HepG2 (cell line): ENCODE measurements at regions not wholly inside any gene's neighbourhood (a gene's known extent, or its start where the extent isn't known, plus 50 kb on each side); places are given as distances from the start of the nearest gene placed in this dataset.

Source experiments
- BCL3 ChIP-seq: sonication (generic); formaldehyde crosslinking; IDR thresholded peaks from 2 replicates; pipeline ENCODE4 v1.5.1; 2020; ENCODE audit warnings: mild to moderate bottlenecking, missing genetic modification reagents, moderate library complexity
- CTCF ChIP-seq: sonication (generic); formaldehyde crosslinking; IDR thresholded peaks from 2 replicates; pipeline ENCODE4 v1.5.0; 2020; ENCODE audit warnings: mild to moderate bottlenecking, missing genetic modification reagents, moderate library complexity
- FOXP1 ChIP-seq, 2 experiments: fragments of 450-650 bp in 1 of 2; IDR thresholded peaks; 2 replicates each; pipeline ENCODE4 v1.6.1; 2017 to 2018; ENCODE audit warnings: antibody characterized with exemption in 1 of 2
- GZF1 ChIP-seq: sonication (generic); formaldehyde crosslinking; IDR thresholded peaks from 2 replicates; pipeline ENCODE4 v1.5.1; 2020; ENCODE audit warnings: mild to moderate bottlenecking, missing genetic modification reagents
- KAT7 ChIP-seq: IDR thresholded peaks from 2 replicates; pipeline ENCODE4 v1.6.1; 2018; ENCODE audit warnings: borderline replicate concordance, missing compliant biosample characterization
- NR0B2 ChIP-seq: sonication (generic); formaldehyde crosslinking; IDR thresholded peaks from 2 replicates; pipeline ENCODE4 v1.4.0; 2020; ENCODE audit warnings: mild to moderate bottlenecking, missing genetic modification reagents
- POLR2AphosphoS5 ChIP-seq: IDR thresholded peaks from 2 replicates; pipeline ENCODE4 v1.6.1; 2012; ENCODE audit warnings: low read depth, low read length
- RBFOX2 ChIP-seq: fragments of 200-400 bp; formaldehyde crosslinking; IDR thresholded peaks from 2 replicates; pipeline ENCODE4 v1.6.1; 2017; ENCODE audit warnings: low read depth, mild to moderate bottlenecking, low read length
- SIX1 ChIP-seq: sonication (generic); formaldehyde crosslinking; IDR thresholded peaks from 2 replicates; pipeline ENCODE4 v1.4.0; 2020; ENCODE audit warnings: missing genetic modification reagents, borderline replicate concordance
- STAT6 ChIP-seq: sonication (generic); formaldehyde crosslinking; IDR thresholded peaks from 2 replicates; pipeline ENCODE4 v1.4.0; 2020; ENCODE audit warnings: missing genetic modification reagents, mild to moderate bottlenecking, borderline replicate concordance
- TSC22D2 ChIP-seq: sonication (generic); formaldehyde crosslinking; IDR thresholded peaks from 2 replicates; pipeline ENCODE4 v1.5.1; 2020; ENCODE audit warnings: missing genetic modification reagents, mild to moderate bottlenecking, borderline replicate concordance
- U2AF2 ChIP-seq: fragments of 200-400 bp; formaldehyde crosslinking; IDR thresholded peaks from 2 replicates; pipeline ENCODE4 v1.6.1; 2017; ENCODE audit warnings: low read depth, mild to moderate bottlenecking, low read length
- ZFP91 ChIP-seq: sonication (generic); formaldehyde crosslinking; IDR thresholded peaks from 2 replicates; pipeline ENCODE4 v1.9.0; 2022; ENCODE audit warnings: missing genetic modification reagents, mild to moderate bottlenecking, borderline replicate concordance
- ZNF326 ChIP-seq: sonication (generic); formaldehyde crosslinking; IDR thresholded peaks from 2 replicates; pipeline ENCODE4 v1.4.0; 2020; ENCODE audit warnings: missing genetic modification reagents, borderline replicate concordance
- ZNF337 ChIP-seq: sonication (generic); formaldehyde crosslinking; IDR thresholded peaks from 2 replicates; pipeline ENCODE4 v1.5.1; 2020; ENCODE audit warnings: missing genetic modification reagents, low read depth, mild to moderate bottlenecking, borderline replicate concordance
- ZNF362 ChIP-seq: sonication (generic); formaldehyde crosslinking; IDR thresholded peaks from 2 replicates; pipeline ENCODE4 v1.4.0; 2020; ENCODE audit warnings: missing genetic modification reagents, mild to moderate bottlenecking, borderline replicate concordance
- ZNF629 ChIP-seq: sonication (generic); formaldehyde crosslinking; conservative IDR thresholded peaks from 2 replicates; pipeline ENCODE4 v1.5.0; 2020; ENCODE audit warnings: missing genetic modification reagents

- TF ChIP-seq CTCF (CRISPR knock-in tag) (peak; percentile 90), RBFOX2 (peak; percentile 62), ZNF337 (CRISPR knock-in tag) (no peak), ZNF362 (peak; percentile 47; the same call in 1 of the 2 replicates), FOXP1 (IDR thresholded peaks at IDR 0.05) (no peak), FOXP1 (CRISPR knock-in tag; IDR thresholded peaks at IDR 0.05) (no peak), ZNF629 (CRISPR knock-in tag) (no peak), SIX1 (CRISPR knock-in tag) (no peak), POLR2AphosphoS5 (peak; percentile 61; the same call in 1 of the 2 replicates), TSC22D2 (CRISPR knock-in tag) (no peak), KAT7 (CRISPR knock-in tag) (no peak), U2AF2 (no peak), ZFP91 (peak; percentile 55; the same call in 1 of the 2 replicates), ZNF326 (no peak), BCL3 (CRISPR knock-in tag) (no peak), NR0B2 (CRISPR knock-in tag) (no peak), STAT6 (CRISPR knock-in tag) (no peak), GZF1 (CRISPR knock-in tag) (no peak)
Observed at GRCh38 chr2:61694312-61695274, 156.4 kb upstream of the XPO1 start (continued).
